Chondrocyte (in vitro differentiated cells): ENCODE measurements at regions not wholly inside any gene's neighbourhood (a gene's known extent, or its start where the extent isn't known, plus 50 kb on each side); places are given as distances from the start of the nearest gene placed in this dataset.
A peak's percentile ranks its signal among the peaks of the same experiment; 100 is the strongest.

ENCODE experiments used
- DNase-seq: peaks from one replicate; pipeline ENCODE4 v3.0.0; 2021; ENCODE audit warnings: mixed read lengths, low spot score
- H3K27ac Mint-ChIP-seq: one replicate; pipeline ENCODE4 v1.8.0; 2021; ENCODE audit warnings: mild to moderate bottlenecking, moderate library complexity, mixed read lengths; ENCODE audit not compliant: unreplicated experiment
- H3K27me3 Mint-ChIP-seq: 2 replicates; pipeline ENCODE4 v1.8.0; 2021; ENCODE audit warnings: low read depth, mixed read lengths
- H3K36me3 Mint-ChIP-seq: 2 replicates; pipeline ENCODE4 v1.8.0; 2021; ENCODE audit warnings: low read depth, mixed read lengths
- H3K4me1 Mint-ChIP-seq: 2 replicates; pipeline ENCODE4 v1.8.0; 2021; ENCODE audit warnings: low read depth, mild to moderate bottlenecking, mixed read lengths
- H3K4me3 Mint-ChIP-seq: one replicate; pipeline ENCODE4 v1.8.0; 2021; ENCODE audit warnings: mild to moderate bottlenecking, moderate library complexity, mixed read lengths; ENCODE audit not compliant: unreplicated experiment
- H3K9me3 Mint-ChIP-seq: 2 replicates; pipeline ENCODE4 v1.8.0; 2021; ENCODE audit warnings: low read depth, mixed read lengths
- CTCF ChIP-seq: fragments of 200-600 bp; sonication (generic); IDR thresholded peaks from 2 replicates; pipeline ENCODE4 v1.5.0; 2021; ENCODE audit warnings: antibody characterized with exemption, mild to moderate bottlenecking, moderate library complexity

- peak; percentile 66 for DNase-seq
- peaks cover 53% of the 10 kb centered on the region for H3K4me1 Mint-ChIP-seq
- no peak for TF ChIP-seq CTCF
- no peak overlapping the region for H3K27ac Mint-ChIP-seq
- H3K36me3 Mint-ChIP-seq = no peaks in the 10 kb centered on the region
- H3K4me3 Mint-ChIP-seq = no peak overlapping the region
- no peaks in the 10 kb centered on the region for H3K27me3 Mint-ChIP-seq
- no peaks in the 10 kb centered on the region for H3K9me3 Mint-ChIP-seq
Observed at GRCh38 chr5:135243556-135244285, 155.3 kb downstream of the MACROH2A1 start.

GRCh38 chr5:135242866-135243555 is 156.0 kb downstream of the MACROH2A1 start:
- Mint-ChIP-seq H3K4me3 (no peak overlapping the region), H3K27me3 (no peaks in the 10 kb centered on the region), H3K9me3 (no peaks in the 10 kb centered on the region), H3K4me1 (peaks cover 53% of the 10 kb centered on the region), H3K27ac (peak overlapping the region; percentile 67), H3K36me3 (no peaks in the 10 kb centered on the region)
- no peak for DNase-seq
- no peak for TF ChIP-seq CTCF

GRCh38 chr5:135242021-135242865 is 156.8 kb downstream of the MACROH2A1 start:
- no peaks in the 10 kb centered on the region for H3K9me3 Mint-ChIP-seq
- peak overlapping the region; percentile 89 for H3K27ac Mint-ChIP-seq
- peaks cover 45% of the 10 kb centered on the region for H3K4me1 Mint-ChIP-seq
- no peaks in the 10 kb centered on the region for H3K36me3 Mint-ChIP-seq
- H3K4me3 Mint-ChIP-seq = no peak overlapping the region
- DNase-seq = no peak
- no peaks in the 10 kb centered on the region for H3K27me3 Mint-ChIP-seq
- TF ChIP-seq CTCF = no peak

- Mint-ChIP-seq H3K27me3 (no peaks in the 10 kb centered on the region), H3K27ac (peak overlapping the region; percentile 89), H3K36me3 (no peaks in the 10 kb centered on the region), H3K9me3 (no peaks in the 10 kb centered on the region), H3K4me1 (peaks cover 38% of the 10 kb centered on the region), H3K4me3 (no peak overlapping the region)
- DNase-seq = no peak
- no peak for TF ChIP-seq CTCF
Observed at GRCh38 chr5:135241536-135241935, 157.5 kb downstream of the MACROH2A1 start.

GRCh38 chr5:135240781-135241360 is 158.2 kb downstream of the MACROH2A1 start:
- no peak for DNase-seq
- Mint-ChIP-seq H3K9me3 (no peaks in the 10 kb centered on the region), H3K4me3 (no peak overlapping the region), H3K36me3 (no peaks in the 10 kb centered on the region), H3K27me3 (no peaks in the 10 kb centered on the region), H3K27ac (no peak overlapping the region), H3K4me1 (peaks cover 32% of the 10 kb centered on the region)
- no peak for TF ChIP-seq CTCF
